ENCODE measurements at regions not wholly inside any gene's neighbourhood (a gene's known extent, or its start where the extent isn't known, plus 50 kb on each side); places are given as distances from the start of the nearest gene placed in this dataset.
"Not testable (repeated sequence)": the region's sequence is repeated elsewhere in the genome, so short reads cannot be mapped to it uniquely, and the experiment has no call there.

DNA sequence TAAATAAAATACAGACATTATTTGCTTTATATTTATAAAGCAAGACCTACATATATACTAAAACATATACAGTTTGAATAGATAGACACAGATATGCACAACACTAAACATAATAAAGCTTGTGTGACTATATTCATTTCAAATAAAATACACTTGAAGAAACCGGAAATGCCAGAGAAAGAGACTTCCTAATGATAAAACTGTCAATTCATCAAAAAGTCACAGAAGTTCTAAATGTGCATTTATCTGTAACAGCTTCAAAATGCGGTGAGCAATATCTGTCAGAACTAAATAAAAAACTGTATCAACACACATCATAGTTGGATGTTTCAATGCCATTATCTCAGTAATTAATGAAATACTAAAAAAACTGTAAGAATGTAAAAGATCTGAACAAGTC, 60.6 kb upstream of the CTSV start:
- DNase-seq (ENCODE audit: low spot score), result not testable (repeated sequence)

GRCh38 chr9:97096793-97097192, 57.9 kb upstream of the CTSV start:
- DNase-seq (ENCODE audit: low spot score), result no peak

- not testable (repeated sequence) for DNase-seq (ENCODE audit: low spot score)
Measured at GRCh38 chr9:97089361-97089760, 50.4 kb upstream of the CTSV start.

Data from iPS-NIHi11 (cell line).